Calu3 (cell line): ENCODE measurements at regions not wholly inside any gene's neighbourhood (a gene's known extent, or its start where the extent isn't known, plus 50 kb on each side); places are given as distances from the start of the nearest gene placed in this dataset.

Experiments
- BruUV-seq: library from RNA; stranded (reverse); fragments of 400-500 nt; replicated peaks from 2 replicates; lab custom pipeline; 2021; lab: Mats Ljungman, UMichigan
- CTCF ChIA-PET: fragments of 300-600 bp; sonication (Branson Sonifier 250); formaldehyde crosslinking; loops from one replicate; lab custom pipeline; 2022; ENCODE audit warnings: antibody characterized with exemption; lab: Charles Lee
- DNase-seq: peaks from one replicate; pipeline ENCODE4 v3.0.0; 2022
- H3K27ac Mint-ChIP-seq: one replicate; pipeline ENCODE4 v1.8.0; 2022; ENCODE audit warnings: mixed read lengths; ENCODE audit not compliant: unreplicated experiment
- H3K27me3 Mint-ChIP-seq: one replicate; pipeline ENCODE4 v1.8.0; 2022; ENCODE audit warnings: mixed read lengths; ENCODE audit not compliant: unreplicated experiment
- H3K36me3 Mint-ChIP-seq: one replicate; pipeline ENCODE4 v1.8.0; 2022; ENCODE audit warnings: mild to moderate bottlenecking, moderate library complexity, mixed read lengths; ENCODE audit not compliant: insufficient read depth, unreplicated experiment
- H3K4me1 Mint-ChIP-seq: one replicate; pipeline ENCODE4 v1.8.0; 2022; ENCODE audit warnings: mild to moderate bottlenecking, low read depth, mixed read lengths; ENCODE audit not compliant: unreplicated experiment
- H3K4me3 Mint-ChIP-seq: one replicate; pipeline ENCODE4 v1.8.0; 2022; ENCODE audit warnings: mild to moderate bottlenecking, low read depth, moderate library complexity, mixed read lengths; ENCODE audit not compliant: unreplicated experiment
- H3K9me3 Mint-ChIP-seq: one replicate; pipeline ENCODE4 v1.8.0; 2022; ENCODE audit warnings: low read depth, mixed read lengths; ENCODE audit not compliant: unreplicated experiment
- intact Hi-C: fragments of 100-400 bp; cut with micrococcal nuclease; formaldehyde crosslinking; loops from one replicate; pipeline ENCODE4 v1.10.0; 2022; ENCODE audit not compliant: unreplicated experiment
- TF ChIP-seq, protein P1 (sequence below): fragments of 200-600 bp; IDR thresholded peaks from one replicate; pipeline ENCODE4 v1.8.0; 2022; ENCODE audit warnings: antibody characterized with exemption; ENCODE audit not compliant: unreplicated experiment

DNA sequence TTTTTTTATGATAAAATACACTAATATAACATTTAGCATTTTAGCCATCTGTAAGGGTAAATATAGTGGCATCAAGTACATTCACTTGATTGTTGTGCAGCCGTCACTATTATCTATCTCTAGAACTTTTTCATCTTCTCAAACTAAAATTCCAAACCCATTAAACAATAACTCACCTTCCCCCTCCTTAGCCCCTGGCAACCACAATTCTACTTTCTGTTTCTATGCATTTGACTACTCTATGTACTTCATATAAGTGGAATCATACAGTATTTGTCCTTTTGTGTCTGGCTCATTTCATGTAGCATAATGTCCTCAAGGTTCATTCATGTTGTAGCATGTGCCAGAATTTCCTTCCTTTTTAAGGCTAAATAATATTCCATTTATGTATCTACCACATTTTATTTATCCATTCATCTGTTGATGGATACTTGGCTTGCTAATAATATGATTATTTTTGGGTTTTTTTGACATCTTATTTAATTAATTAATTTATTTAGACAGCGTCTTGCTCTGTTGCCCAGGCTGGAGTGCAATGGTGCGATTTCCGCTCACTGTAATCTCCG is 69.6 kb upstream of the MACF1 start:
- no TSS peak for BruUV-seq
- H3K4me1 Mint-ChIP-seq = peaks cover 33% of the 10 kb centered on the region
- no peaks in the 10 kb centered on the region for H3K9me3 Mint-ChIP-seq
- intact Hi-C loops = no loop called here
- no peaks in the 10 kb centered on the region for H3K36me3 Mint-ChIP-seq
- CTCF ChIA-PET = no interaction called here
- TF ChIP-seq, protein P1, sequence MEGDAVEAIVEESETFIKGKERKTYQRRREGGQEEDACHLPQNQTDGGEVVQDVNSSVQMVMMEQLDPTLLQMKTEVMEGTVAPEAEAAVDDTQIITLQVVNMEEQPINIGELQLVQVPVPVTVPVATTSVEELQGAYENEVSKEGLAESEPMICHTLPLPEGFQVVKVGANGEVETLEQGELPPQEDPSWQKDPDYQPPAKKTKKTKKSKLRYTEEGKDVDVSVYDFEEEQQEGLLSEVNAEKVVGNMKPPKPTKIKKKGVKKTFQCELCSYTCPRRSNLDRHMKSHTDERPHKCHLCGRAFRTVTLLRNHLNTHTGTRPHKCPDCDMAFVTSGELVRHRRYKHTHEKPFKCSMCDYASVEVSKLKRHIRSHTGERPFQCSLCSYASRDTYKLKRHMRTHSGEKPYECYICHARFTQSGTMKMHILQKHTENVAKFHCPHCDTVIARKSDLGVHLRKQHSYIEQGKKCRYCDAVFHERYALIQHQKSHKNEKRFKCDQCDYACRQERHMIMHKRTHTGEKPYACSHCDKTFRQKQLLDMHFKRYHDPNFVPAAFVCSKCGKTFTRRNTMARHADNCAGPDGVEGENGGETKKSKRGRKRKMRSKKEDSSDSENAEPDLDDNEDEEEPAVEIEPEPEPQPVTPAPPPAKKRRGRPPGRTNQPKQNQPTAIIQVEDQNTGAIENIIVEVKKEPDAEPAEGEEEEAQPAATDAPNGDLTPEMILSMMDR = no peak
- H3K27ac Mint-ChIP-seq = no peak overlapping the region
- H3K4me3 Mint-ChIP-seq = no peak overlapping the region
- H3K27me3 Mint-ChIP-seq = no peaks in the 10 kb centered on the region
- DNase-seq = no peak

- no peaks in the 10 kb centered on the region for H3K27me3 Mint-ChIP-seq
- BruUV-seq = no TSS peak
- intact Hi-C loops = no loop called here
- TF ChIP-seq, protein P1 = no peak
- no peaks in the 10 kb centered on the region for H3K9me3 Mint-ChIP-seq
- H3K4me1 Mint-ChIP-seq = peaks cover 24% of the 10 kb centered on the region
- no peak overlapping the region for H3K27ac Mint-ChIP-seq
- no peaks in the 10 kb centered on the region for H3K36me3 Mint-ChIP-seq
- DNase-seq = no peak
- CTCF ChIA-PET = no interaction called here
- H3K4me3 Mint-ChIP-seq = no peak overlapping the region
These were observed 67.9 kb upstream of the MACF1 start for GRCh38 chr1:39136638-39137037.

GRCh38 chr1:39139723-39140360 is 64.7 kb upstream of the MACF1 start:
- H3K4me1 Mint-ChIP-seq = peaks cover 25% of the 10 kb centered on the region
- H3K9me3 Mint-ChIP-seq = no peaks in the 10 kb centered on the region
- BruUV-seq = no TSS peak
- CTCF ChIA-PET = no interaction called here
- intact Hi-C loops = no loop called here
- H3K27me3 Mint-ChIP-seq = no peaks in the 10 kb centered on the region
- H3K36me3 Mint-ChIP-seq = no peaks in the 10 kb centered on the region
- DNase-seq = no peak
- no peak overlapping the region for H3K27ac Mint-ChIP-seq
- H3K4me3 Mint-ChIP-seq = no peak overlapping the region
- TF ChIP-seq, protein P1 = no peak

DNA sequence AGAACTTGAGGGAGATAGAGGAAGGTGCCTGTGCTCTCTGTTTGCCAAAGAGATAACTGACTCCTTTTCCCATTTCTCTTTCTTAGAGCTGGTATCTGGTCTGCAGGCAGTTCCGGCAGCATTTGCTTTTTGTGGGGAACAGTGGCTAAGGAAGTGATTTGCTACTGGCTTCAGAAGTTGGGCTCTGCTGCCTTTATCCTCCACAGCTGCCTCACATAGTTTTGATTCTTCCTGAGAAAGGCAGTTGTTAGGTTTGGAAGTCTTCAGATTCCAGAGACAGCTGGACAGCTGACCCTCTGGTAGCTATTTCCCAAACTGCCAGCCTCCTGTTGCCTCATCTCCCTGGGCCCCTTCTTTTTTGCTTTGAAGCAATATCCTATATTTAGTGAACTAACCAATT is 62.6 kb upstream of the MACF1 start:
- no TSS peak for BruUV-seq
- H3K27me3 Mint-ChIP-seq = no peaks in the 10 kb centered on the region
- peaks cover 34% of the 10 kb centered on the region for H3K4me1 Mint-ChIP-seq
- no peak for DNase-seq
- no peak overlapping the region for H3K27ac Mint-ChIP-seq
- intact Hi-C loops = no loop called here
- no peaks in the 10 kb centered on the region for H3K36me3 Mint-ChIP-seq
- CTCF ChIA-PET = interaction anchor here (2.2 kb wide), 1 partner anchor 17 kb away, joined by 16 read pairs; no protein-coding TSS in a partner anchor
- TF ChIP-seq, protein P1 = no peak
- H3K9me3 Mint-ChIP-seq = no peaks in the 10 kb centered on the region
- H3K4me3 Mint-ChIP-seq = no peak overlapping the region
